Erythroblast (primary cell): ENCODE measurements at regions not wholly inside any gene's neighbourhood (a gene's known extent, or its start where the extent isn't known, plus 50 kb on each side); places are given as distances from the start of the nearest gene placed in this dataset.

Experiments
- GATA1 ChIP-seq: IDR thresholded peaks from 2 replicates; pipeline ENCODE4 v1.6.1; 2011; ENCODE audit warnings: low read depth, mild to moderate bottlenecking, control low read depth, low read length, moderate library complexity
- POLR2A ChIP-seq: IDR thresholded peaks from 2 replicates; pipeline ENCODE4 v1.6.1; 2011; ENCODE audit warnings: mild to moderate bottlenecking, low read length

DNA sequence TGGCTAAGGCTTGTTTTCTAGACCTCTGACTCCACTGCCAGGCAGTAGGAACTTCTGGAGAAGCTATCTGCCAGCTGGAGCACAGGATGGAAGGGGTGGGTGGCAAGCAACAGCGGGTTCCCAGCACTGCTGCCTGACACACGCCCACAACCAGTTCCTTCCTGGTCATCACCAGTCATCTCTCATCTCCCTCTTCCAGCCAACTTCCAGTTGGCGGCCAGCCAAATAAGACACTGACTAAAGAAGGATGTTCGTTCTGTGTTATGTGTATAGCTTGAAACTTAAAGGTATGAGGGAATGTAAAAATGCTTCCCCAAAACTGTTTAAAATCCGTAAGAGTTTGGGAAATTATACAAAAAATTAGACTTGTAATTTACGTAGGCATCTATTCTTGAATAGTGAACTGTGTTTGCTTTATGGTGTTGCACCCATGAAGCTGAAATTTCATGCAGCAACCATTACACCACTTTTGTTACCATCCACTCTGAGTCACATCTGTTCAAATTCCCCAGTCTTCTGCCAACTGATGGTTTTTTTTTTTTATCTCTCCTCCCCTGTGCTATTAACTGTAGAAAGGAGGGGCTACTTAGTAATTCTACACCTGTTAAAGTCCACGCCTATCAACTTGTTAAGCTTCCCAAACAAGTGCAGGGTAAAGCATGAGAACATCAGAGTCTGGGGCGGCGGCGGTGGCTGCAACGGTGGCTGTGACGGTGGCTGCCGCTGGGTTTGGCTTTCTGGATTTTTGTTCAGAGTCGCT is 86.2 kb upstream of the FRY start:
- TF ChIP-seq POLR2A (no peak), GATA1 (no peak)
